ENCODE measurements at regions not wholly inside any gene's neighbourhood (a gene's known extent, or its start where the extent isn't known, plus 50 kb on each side); places are given as distances from the start of the nearest gene placed in this dataset.

- TF ChIP-seq CTCF (IDR thresholded peaks at IDR 0.05; ENCODE audit: insufficient read depth, low read depth, low read length, missing control alignments), result no peak
- H3K4me3 ChIP-seq (ENCODE audit: low read depth, low read length), result no peak overlapping the region
- DNase-seq (ENCODE audit: low read depth), result no peak
Measured at GRCh38 chr6:142009647-142010046, 123.1 kb upstream of the GJE1 start.

GRCh38 chr6:142008781-142009180 lies 123.9 kb upstream of the GJE1 start:
- DNase-seq (ENCODE audit: low read depth), result no peak
- no peak overlapping the region for H3K4me3 ChIP-seq (ENCODE audit: low read depth, low read length)
- TF ChIP-seq CTCF (IDR thresholded peaks at IDR 0.05; ENCODE audit: insufficient read depth, low read depth, low read length, missing control alignments), result no peak

GRCh38 chr6:142008016-142008735 lies 124.5 kb upstream of the GJE1 start:
- TF ChIP-seq CTCF (IDR thresholded peaks at IDR 0.05; ENCODE audit: insufficient read depth, low read depth, low read length, missing control alignments), result no peak
- DNase-seq (ENCODE audit: low read depth), result no peak
- H3K4me3 ChIP-seq (ENCODE audit: low read depth, low read length), result no peak overlapping the region

GRCh38 chr6:142005021-142005420 lies 127.7 kb upstream of the GJE1 start:
- no peak for TF ChIP-seq CTCF (IDR thresholded peaks at IDR 0.05; ENCODE audit: insufficient read depth, low read depth, low read length, missing control alignments)
- no peak for DNase-seq (ENCODE audit: low read depth)
- H3K4me3 ChIP-seq (ENCODE audit: low read depth, low read length), result no peak overlapping the region

- DNase-seq (ENCODE audit: low read depth), result no peak
- no peak overlapping the region for H3K4me3 ChIP-seq (ENCODE audit: low read depth, low read length)
- TF ChIP-seq CTCF (IDR thresholded peaks at IDR 0.05; ENCODE audit: insufficient read depth, low read depth, low read length, missing control alignments), result no peak
Measured at GRCh38 chr6:142002825-142003405, 129.8 kb upstream of the GJE1 start.

- no peak for TF ChIP-seq CTCF (IDR thresholded peaks at IDR 0.05; ENCODE audit: insufficient read depth, low read depth, low read length, missing control alignments)
- no peak overlapping the region for H3K4me3 ChIP-seq (ENCODE audit: low read depth, low read length)
- no peak for DNase-seq (ENCODE audit: low read depth)
Measured at GRCh38 chr6:141996823-141997222, 135.9 kb upstream of the GJE1 start.

- no peak overlapping the region for H3K4me3 ChIP-seq (ENCODE audit: low read depth, low read length)
- TF ChIP-seq CTCF (IDR thresholded peaks at IDR 0.05; ENCODE audit: insufficient read depth, low read depth, low read length, missing control alignments), result no peak
- no peak for DNase-seq (ENCODE audit: low read depth)
Measured at GRCh38 chr6:141992109-141992508, 140.6 kb upstream of the GJE1 start.

Data from GM12865 (cell line).